GM23338 (cell line): ENCODE measurements at regions not wholly inside any gene's neighbourhood (a gene's known extent, or its start where the extent isn't known, plus 50 kb on each side); places are given as distances from the start of the nearest gene placed in this dataset.

ENCODE experiments used
- ATAC-seq: fragments of 200-7000 bp; cut with Tn5 transposase; 3 replicates; pipeline ENCODE4 v1.9.1; 2020
- DNase-seq: peaks from one replicate; pipeline ENCODE4 v3.0.0-alpha.2; 2015; ENCODE audit warnings: low spot score
- H2AFZ ChIP-seq: fragments of 200-600 bp; sonication (generic); 2 replicates; pipeline ENCODE4 v1.8.0; 2016; ENCODE audit warnings: antibody characterized with exemption, mild to moderate bottlenecking, moderate library complexity
- H3F3A ChIP-seq: fragments of 200-600 bp; sonication (generic); replicated peaks from 2 replicates; pipeline ENCODE4 v1.8.0; 2017; ENCODE audit warnings: antibody characterized with exemption, mixed run types, low read depth
- H3K27ac ChIP-seq: fragments of 200-600 bp; sonication (generic); 2 replicates; pipeline ENCODE4 v1.6.1; 2016; ENCODE audit warnings: low read depth
- H3K27me3 ChIP-seq: fragments of 200-600 bp; sonication (generic); 2 replicates; pipeline ENCODE4 v1.8.0; 2016; ENCODE audit warnings: mild to moderate bottlenecking, mixed run types, moderate library complexity; ENCODE audit not compliant: insufficient read depth
- H3K36me3 ChIP-seq: fragments of 200-600 bp; sonication (generic); 2 replicates; pipeline ENCODE4 v1.8.0; 2016; ENCODE audit warnings: mild to moderate bottlenecking; ENCODE audit not compliant: insufficient read depth
- H3K4me1 ChIP-seq: fragments of 200-600 bp; sonication (generic); 2 replicates; pipeline ENCODE4 v1.8.0; 2016; ENCODE audit warnings: mild to moderate bottlenecking, moderate library complexity; ENCODE audit not compliant: insufficient read depth
- H3K4me2 ChIP-seq: fragments of 200-600 bp; sonication (generic); 2 replicates; pipeline ENCODE4 v1.7.1; 2017; ENCODE audit warnings: mixed run types
- H3K4me3 ChIP-seq: fragments of 200-600 bp; sonication (generic); 2 replicates; pipeline ENCODE4 v1.6.1; 2016; ENCODE audit warnings: mixed run types
- H3K79me2 ChIP-seq: fragments of 200-600 bp; sonication (generic); replicated peaks from 2 replicates; pipeline ENCODE4 v1.8.0; 2017; ENCODE audit warnings: mild to moderate bottlenecking; ENCODE audit not compliant: insufficient read depth
- H3K9me2 ChIP-seq: fragments of 200-600 bp; sonication (generic); 2 replicates; pipeline ENCODE4 v1.8.0; 2017; ENCODE audit not compliant: insufficient read depth
- H4K20me1 ChIP-seq: fragments of 200-600 bp; sonication (generic); replicated peaks from 2 replicates; pipeline ENCODE4 v1.8.0; 2017; ENCODE audit warnings: mild to moderate bottlenecking; ENCODE audit not compliant: insufficient read depth
- H3K27ac Mint-ChIP-seq: 2 replicates; pipeline ENCODE4 v1.8.0; 2020; ENCODE audit warnings: inconsistent platforms, mild to moderate bottlenecking, moderate library complexity, mixed read lengths
- H3K27me3 Mint-ChIP-seq: 3 replicates; pipeline ENCODE4 v1.8.0; 2022; ENCODE audit warnings: low read depth, mild to moderate bottlenecking, moderate library complexity, mixed read lengths, inconsistent platforms; ENCODE audit not compliant: insufficient read depth, poor library complexity
- H3K36me3 Mint-ChIP-seq: 3 replicates; pipeline ENCODE4 v1.8.0; 2021; ENCODE audit warnings: low read depth, mild to moderate bottlenecking, inconsistent platforms, moderate library complexity, mixed read lengths
- H3K4me1 Mint-ChIP-seq: 3 replicates; pipeline ENCODE4 v1.8.0; 2020; ENCODE audit warnings: mild to moderate bottlenecking, inconsistent platforms, mixed read lengths
- H3K4me3 Mint-ChIP-seq: 3 replicates; pipeline ENCODE4 v1.8.0; 2021; ENCODE audit warnings: moderate library complexity, mild to moderate bottlenecking, inconsistent platforms, mixed read lengths
- H3K9me3 Mint-ChIP-seq: 3 replicates; pipeline ENCODE4 v1.8.0; 2020; ENCODE audit warnings: moderate library complexity, mild to moderate bottlenecking, inconsistent platforms, mixed read lengths
- EZH2 ChIP-seq: fragments of 200-600 bp; sonication (generic); IDR thresholded peaks from one replicate; pipeline ENCODE4 v1.8.0; 2017; ENCODE audit warnings: antibody characterized with exemption, mild to moderate bottlenecking, low read depth; ENCODE audit not compliant: unreplicated experiment
- EZH2phosphoT487 ChIP-seq: fragments of 200-600 bp; sonication (generic); IDR thresholded peaks from one replicate; pipeline ENCODE4 v1.8.1; 2018; ENCODE audit warnings: antibody characterized with exemption; ENCODE audit not compliant: unreplicated experiment
- JUNB ChIP-seq: IDR thresholded peaks from one replicate; pipeline ENCODE4 v1.6.1; 2016; ENCODE audit warnings: antibody characterized with exemption; ENCODE audit not compliant: unreplicated experiment
- NANOG ChIP-seq: IDR thresholded peaks from 2 replicates; pipeline ENCODE4 v1.6.1; 2016; ENCODE audit warnings: antibody characterized with exemption, borderline replicate concordance
- STAT1 ChIP-seq: IDR thresholded peaks from one replicate; pipeline ENCODE4 v1.6.1; 2016; ENCODE audit warnings: antibody characterized with exemption; ENCODE audit not compliant: unreplicated experiment
- ZNF114 ChIP-seq: fragments of 250-450 bp; sonication (Bioruptor Pico); IDR thresholded peaks from 2 replicates; pipeline ENCODE4 v1.5.0; 2020; ENCODE audit warnings: mild to moderate bottlenecking, moderate library complexity
- TF ChIP-seq, protein P1 (sequence below), 2 experiments: fragments of 200-600 bp in 1 of 2; sonication (generic) in 1 of 2; conservative IDR thresholded peaks; 2 replicates each; pipeline versions ENCODE4 v1.5.1 to v1.6.1; 2016 to 2017; ENCODE audit warnings: antibody characterized with exemption in 2 of 2, low read depth in 2 of 2, mild to moderate bottlenecking in 2 of 2, moderate library complexity in 1 of 2
- TF ChIP-seq, protein P2 (sequence below): IDR thresholded peaks from one replicate; pipeline ENCODE4 v1.6.1; 2018; ENCODE audit warnings: antibody characterized with exemption; ENCODE audit not compliant: unreplicated experiment
- TF ChIP-seq, protein P3 (sequence below): fragments of 250-450 bp; sonication (Bioruptor Pico); IDR thresholded peaks from 2 replicates; pipeline ENCODE4 v1.5.0; 2020; ENCODE audit warnings: mild to moderate bottlenecking, moderate library complexity
- TF ChIP-seq, protein P4 (sequence below): IDR thresholded peaks from 2 replicates; pipeline ENCODE4 v1.6.1; 2016; ENCODE audit warnings: antibody characterized with exemption

DNA sequence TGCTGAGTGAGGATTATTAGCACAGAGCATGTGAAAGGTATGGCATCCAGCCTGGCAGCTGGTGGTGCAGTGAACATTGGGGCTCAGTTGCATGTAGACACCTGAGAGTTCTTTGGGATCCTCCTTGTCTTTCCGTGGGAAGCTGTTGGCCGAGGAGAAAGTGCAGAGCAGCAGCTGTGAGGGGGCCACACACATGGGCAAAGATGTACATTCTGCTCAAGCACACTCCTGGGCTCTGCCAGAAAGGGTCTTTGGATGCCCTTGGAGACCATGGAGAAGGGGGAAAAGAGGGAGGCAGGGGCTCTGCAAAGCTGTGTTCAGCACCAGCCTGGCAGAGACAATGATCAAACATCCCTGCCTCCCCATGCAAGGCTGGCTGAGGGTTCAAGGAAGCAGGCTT is 138.7 kb upstream of the PITX1 start (continued):
- TF ChIP-seq, protein P1, sequence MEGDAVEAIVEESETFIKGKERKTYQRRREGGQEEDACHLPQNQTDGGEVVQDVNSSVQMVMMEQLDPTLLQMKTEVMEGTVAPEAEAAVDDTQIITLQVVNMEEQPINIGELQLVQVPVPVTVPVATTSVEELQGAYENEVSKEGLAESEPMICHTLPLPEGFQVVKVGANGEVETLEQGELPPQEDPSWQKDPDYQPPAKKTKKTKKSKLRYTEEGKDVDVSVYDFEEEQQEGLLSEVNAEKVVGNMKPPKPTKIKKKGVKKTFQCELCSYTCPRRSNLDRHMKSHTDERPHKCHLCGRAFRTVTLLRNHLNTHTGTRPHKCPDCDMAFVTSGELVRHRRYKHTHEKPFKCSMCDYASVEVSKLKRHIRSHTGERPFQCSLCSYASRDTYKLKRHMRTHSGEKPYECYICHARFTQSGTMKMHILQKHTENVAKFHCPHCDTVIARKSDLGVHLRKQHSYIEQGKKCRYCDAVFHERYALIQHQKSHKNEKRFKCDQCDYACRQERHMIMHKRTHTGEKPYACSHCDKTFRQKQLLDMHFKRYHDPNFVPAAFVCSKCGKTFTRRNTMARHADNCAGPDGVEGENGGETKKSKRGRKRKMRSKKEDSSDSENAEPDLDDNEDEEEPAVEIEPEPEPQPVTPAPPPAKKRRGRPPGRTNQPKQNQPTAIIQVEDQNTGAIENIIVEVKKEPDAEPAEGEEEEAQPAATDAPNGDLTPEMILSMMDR (conservative IDR thresholded peaks at IDR 0.05; ENCODE audit: low read depth in 2 of 2): no peak
- TF ChIP-seq EZH2phosphoT487 (no peak), NANOG (no peak)
- TF ChIP-seq, protein P2, sequence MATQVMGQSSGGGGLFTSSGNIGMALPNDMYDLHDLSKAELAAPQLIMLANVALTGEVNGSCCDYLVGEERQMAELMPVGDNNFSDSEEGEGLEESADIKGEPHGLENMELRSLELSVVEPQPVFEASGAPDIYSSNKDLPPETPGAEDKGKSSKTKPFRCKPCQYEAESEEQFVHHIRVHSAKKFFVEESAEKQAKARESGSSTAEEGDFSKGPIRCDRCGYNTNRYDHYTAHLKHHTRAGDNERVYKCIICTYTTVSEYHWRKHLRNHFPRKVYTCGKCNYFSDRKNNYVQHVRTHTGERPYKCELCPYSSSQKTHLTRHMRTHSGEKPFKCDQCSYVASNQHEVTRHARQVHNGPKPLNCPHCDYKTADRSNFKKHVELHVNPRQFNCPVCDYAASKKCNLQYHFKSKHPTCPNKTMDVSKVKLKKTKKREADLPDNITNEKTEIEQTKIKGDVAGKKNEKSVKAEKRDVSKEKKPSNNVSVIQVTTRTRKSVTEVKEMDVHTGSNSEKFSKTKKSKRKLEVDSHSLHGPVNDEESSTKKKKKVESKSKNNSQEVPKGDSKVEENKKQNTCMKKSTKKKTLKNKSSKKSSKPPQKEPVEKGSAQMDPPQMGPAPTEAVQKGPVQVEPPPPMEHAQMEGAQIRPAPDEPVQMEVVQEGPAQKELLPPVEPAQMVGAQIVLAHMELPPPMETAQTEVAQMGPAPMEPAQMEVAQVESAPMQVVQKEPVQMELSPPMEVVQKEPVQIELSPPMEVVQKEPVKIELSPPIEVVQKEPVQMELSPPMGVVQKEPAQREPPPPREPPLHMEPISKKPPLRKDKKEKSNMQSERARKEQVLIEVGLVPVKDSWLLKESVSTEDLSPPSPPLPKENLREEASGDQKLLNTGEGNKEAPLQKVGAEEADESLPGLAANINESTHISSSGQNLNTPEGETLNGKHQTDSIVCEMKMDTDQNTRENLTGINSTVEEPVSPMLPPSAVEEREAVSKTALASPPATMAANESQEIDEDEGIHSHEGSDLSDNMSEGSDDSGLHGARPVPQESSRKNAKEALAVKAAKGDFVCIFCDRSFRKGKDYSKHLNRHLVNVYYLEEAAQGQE: no peak

DNA sequence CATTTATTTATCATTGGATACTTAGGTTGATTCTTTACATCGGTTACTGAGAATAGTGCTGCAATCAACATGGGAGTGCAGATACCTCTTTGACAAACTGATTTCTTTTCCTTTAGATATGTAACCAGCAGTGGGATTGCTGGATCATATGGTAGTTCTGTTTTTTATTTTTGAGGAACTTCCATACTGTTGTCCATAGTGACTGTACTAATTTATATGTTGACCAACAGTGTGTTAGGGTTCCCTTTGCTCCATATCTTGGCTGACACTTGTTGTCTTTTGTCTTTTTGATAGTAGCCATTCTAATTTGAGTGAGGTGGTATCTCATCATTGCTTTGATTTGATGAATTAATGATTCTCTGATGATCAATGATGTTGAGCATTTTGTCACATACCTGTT is 137.3 kb upstream of the PITX1 start:
- no peaks in the 10 kb centered on the region for H3K36me3 ChIP-seq
- no peaks in the 10 kb centered on the region for H3K27me3 ChIP-seq
- no peak for ATAC-seq
- DNase-seq: no peak
- Mint-ChIP-seq H3K9me3 (no peaks in the 10 kb centered on the region), H3K27ac (no peak overlapping the region), H3K4me3 (no peak overlapping the region), H3K4me1 (0 out of 3 replicates have a peak, but pooled peaks cover 3% of the 10 kb centered on the region), H3K36me3 (no peaks in the 10 kb centered on the region), H3K27me3 (peaks cover 6% of the 10 kb centered on the region)
- no peaks in the 10 kb centered on the region for H4K20me1 ChIP-seq
- H3K27ac ChIP-seq: no peak overlapping the region
- no peaks in the 10 kb centered on the region for H3K9me2 ChIP-seq
- no peaks in the 10 kb centered on the region for H3K4me1 ChIP-seq
- no peak overlapping the region for H3K4me3 ChIP-seq
- no peaks in the 10 kb centered on the region for H3K79me2 ChIP-seq
- H3K4me2 ChIP-seq: no peak overlapping the region
- H2AFZ ChIP-seq: no peak overlapping the region
- H3F3A ChIP-seq: no peaks in the 10 kb centered on the region
- TF ChIP-seq NANOG (no peak), STAT1 (no peak), EZH2 (no peak), JUNB (no peak), ZNF114 (CRISPR knock-in tag) (no peak), EZH2phosphoT487 (no peak)
- TF ChIP-seq, protein P1 (conservative IDR thresholded peaks at IDR 0.05; ENCODE audit: low read depth in 2 of 2): no peak
- TF ChIP-seq, protein P3, sequence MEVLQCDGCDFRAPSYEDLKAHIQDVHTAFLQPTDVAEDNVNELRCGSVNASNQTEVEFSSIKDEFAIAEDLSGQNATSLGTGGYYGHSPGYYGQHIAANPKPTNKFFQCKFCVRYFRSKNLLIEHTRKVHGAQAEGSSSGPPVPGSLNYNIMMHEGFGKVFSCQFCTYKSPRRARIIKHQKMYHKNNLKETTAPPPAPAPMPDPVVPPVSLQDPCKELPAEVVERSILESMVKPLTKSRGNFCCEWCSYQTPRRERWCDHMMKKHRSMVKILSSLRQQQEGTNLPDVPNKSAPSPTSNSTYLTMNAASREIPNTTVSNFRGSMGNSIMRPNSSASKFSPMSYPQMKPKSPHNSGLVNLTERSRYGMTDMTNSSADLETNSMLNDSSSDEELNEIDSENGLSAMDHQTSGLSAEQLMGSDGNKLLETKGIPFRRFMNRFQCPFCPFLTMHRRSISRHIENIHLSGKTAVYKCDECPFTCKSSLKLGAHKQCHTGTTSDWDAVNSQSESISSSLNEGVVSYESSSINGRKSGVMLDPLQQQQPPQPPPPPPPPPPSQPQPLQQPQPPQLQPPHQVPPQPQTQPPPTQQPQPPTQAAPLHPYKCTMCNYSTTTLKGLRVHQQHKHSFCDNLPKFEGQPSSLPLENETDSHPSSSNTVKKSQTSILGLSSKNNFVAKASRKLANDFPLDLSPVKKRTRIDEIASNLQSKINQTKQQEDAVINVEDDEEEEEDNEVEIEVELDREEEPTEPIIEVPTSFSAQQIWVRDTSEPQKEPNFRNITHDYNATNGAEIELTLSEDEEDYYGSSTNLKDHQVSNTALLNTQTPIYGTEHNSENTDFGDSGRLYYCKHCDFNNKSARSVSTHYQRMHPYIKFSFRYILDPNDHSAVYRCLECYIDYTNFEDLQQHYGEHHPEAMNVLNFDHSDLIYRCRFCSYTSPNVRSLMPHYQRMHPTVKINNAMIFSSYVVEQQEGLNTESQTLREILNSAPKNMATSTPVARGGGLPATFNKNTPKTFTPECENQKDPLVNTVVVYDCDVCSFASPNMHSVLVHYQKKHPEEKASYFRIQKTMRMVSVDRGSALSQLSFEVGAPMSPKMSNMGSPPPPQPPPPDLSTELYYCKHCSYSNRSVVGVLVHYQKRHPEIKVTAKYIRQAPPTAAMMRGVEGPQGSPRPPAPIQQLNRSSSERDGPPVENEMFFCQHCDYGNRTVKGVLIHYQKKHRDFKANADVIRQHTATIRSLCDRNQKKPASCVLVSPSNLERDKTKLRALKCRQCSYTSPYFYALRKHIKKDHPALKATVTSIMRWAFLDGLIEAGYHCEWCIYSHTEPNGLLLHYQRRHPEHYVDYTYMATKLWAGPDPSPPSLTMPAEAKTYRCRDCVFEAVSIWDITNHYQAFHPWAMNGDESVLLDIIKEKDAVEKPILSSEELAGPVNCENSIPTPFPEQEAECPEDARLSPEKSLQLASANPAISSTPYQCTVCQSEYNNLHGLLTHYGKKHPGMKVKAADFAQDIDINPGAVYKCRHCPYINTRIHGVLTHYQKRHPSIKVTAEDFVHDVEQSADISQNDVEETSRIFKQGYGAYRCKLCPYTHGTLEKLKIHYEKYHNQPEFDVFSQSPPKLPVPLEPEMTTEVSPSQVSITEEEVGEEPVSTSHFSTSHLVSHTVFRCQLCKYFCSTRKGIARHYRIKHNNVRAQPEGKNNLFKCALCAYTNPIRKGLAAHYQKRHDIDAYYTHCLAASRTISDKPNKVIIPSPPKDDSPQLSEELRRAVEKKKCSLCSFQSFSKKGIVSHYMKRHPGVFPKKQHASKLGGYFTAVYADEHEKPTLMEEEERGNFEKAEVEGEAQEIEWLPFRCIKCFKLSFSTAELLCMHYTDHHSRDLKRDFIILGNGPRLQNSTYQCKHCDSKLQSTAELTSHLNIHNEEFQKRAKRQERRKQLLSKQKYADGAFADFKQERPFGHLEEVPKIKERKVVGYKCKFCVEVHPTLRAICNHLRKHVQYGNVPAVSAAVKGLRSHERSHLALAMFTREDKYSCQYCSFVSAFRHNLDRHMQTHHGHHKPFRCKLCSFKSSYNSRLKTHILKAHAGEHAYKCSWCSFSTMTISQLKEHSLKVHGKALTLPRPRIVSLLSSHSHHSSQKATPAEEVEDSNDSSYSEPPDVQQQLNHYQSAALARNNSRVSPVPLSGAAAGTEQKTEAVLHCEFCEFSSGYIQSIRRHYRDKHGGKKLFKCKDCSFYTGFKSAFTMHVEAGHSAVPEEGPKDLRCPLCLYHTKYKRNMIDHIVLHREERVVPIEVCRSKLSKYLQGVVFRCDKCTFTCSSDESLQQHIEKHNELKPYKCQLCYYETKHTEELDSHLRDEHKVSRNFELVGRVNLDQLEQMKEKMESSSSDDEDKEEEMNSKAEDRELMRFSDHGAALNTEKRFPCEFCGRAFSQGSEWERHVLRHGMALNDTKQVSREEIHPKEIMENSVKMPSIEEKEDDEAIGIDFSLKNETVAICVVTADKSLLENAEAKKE: no peak
- TF ChIP-seq, protein P4, sequence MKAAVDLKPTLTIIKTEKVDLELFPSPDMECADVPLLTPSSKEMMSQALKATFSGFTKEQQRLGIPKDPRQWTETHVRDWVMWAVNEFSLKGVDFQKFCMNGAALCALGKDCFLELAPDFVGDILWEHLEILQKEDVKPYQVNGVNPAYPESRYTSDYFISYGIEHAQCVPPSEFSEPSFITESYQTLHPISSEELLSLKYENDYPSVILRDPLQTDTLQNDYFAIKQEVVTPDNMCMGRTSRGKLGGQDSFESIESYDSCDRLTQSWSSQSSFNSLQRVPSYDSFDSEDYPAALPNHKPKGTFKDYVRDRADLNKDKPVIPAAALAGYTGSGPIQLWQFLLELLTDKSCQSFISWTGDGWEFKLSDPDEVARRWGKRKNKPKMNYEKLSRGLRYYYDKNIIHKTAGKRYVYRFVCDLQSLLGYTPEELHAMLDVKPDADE: no peak
